Activated CD4-positive, alpha-beta T cell treated with anti-CD3 and anti-CD28 coated beads, Interleukin-2, Interleukin-6, amounts not matched to agents 100 ng/mL and 50 ng/mL, durations not matched to agents 16 hours and 8 hours (primary cell): ENCODE measurements at regions not wholly inside any gene's neighbourhood (a gene's known extent, or its start where the extent isn't known, plus 50 kb on each side); places are given as distances from the start of the nearest gene placed in this dataset.
"Not testable (repeated sequence)": the region's sequence is repeated elsewhere in the genome, so short reads cannot be mapped to it uniquely, and the experiment has no call there.

Source experiments
- DNase-seq: peaks from one replicate; pipeline ENCODE4 v3.0.0-alpha.2; 2020

- DNase-seq = no peak
These were observed 156.8 kb upstream of the ALG10B start for GRCh38 chr12:38159591-38160317.

- DNase-seq = no peak
These were observed 156.1 kb upstream of the ALG10B start for GRCh38 chr12:38160318-38161122.

GRCh38 chr12:38161123-38162000, 155.2 kb upstream of the ALG10B start:
- no peak for DNase-seq

- DNase-seq = no peak
These were observed 154.6 kb upstream of the ALG10B start for GRCh38 chr12:38162013-38162412.

- no peak for DNase-seq
These were observed 153.7 kb upstream of the ALG10B start for GRCh38 chr12:38162708-38163441.

GRCh38 chr12:38163442-38163801, 153.2 kb upstream of the ALG10B start:
- no peak for DNase-seq

- no peak for DNase-seq
These were observed 150.3 kb upstream of the ALG10B start for GRCh38 chr12:38166225-38166624.

- DNase-seq = no peak
These were observed 141.0 kb upstream of the ALG10B start for GRCh38 chr12:38175538-38175937.

GRCh38 chr12:38183617-38184016, 133.0 kb upstream of the ALG10B start:
- not testable (repeated sequence) for DNase-seq

- not testable (repeated sequence) for DNase-seq
These were observed 119.3 kb upstream of the ALG10B start for GRCh38 chr12:38197286-38197685.

- no peak for DNase-seq
These were observed 114.9 kb upstream of the ALG10B start for GRCh38 chr12:38201461-38202276.

- no peak for DNase-seq
These were observed 111.7 kb upstream of the ALG10B start for GRCh38 chr12:38204831-38205230.

GRCh38 chr12:38222011-38222410, 94.6 kb upstream of the ALG10B start:
- DNase-seq = no peak

- not testable (repeated sequence) for DNase-seq
These were observed 78.2 kb upstream of the ALG10B start for GRCh38 chr12:38238328-38238727.

GRCh38 chr12:38253778-38254177, 62.8 kb upstream of the ALG10B start:
- no peak for DNase-seq

- no peak for DNase-seq
These were observed 58.2 kb upstream of the ALG10B start for GRCh38 chr12:38258411-38258810.
